Right atrium auricular region (tissue), 2 donors: ENCODE measurements at regions not wholly inside any gene's neighbourhood (a gene's known extent, or its start where the extent isn't known, plus 50 kb on each side); places are given as distances from the start of the nearest gene placed in this dataset.

Experiments
- DNase-seq: peaks from one replicate; pipeline ENCODE4 v3.0.0-alpha.2; 2019; ENCODE audit warnings: low spot score
- H3K27ac ChIP-seq, 2 donors: fragments of 200-600 bp; sonication (generic); 1 replicate in 1 of 2; 2 replicates in 1 of 2; pipeline ENCODE4 v1.5.1; 2016 to 2019
- H3K27me3 ChIP-seq, 2 donors: fragments of 200-600 bp; sonication (generic); one replicate each; pipeline versions ENCODE4 v1.5.1 to v1.6.0; 2017 to 2019
- H3K36me3 ChIP-seq: fragments of 200-600 bp; sonication (generic); one replicate; pipeline ENCODE4 v1.5.1; 2016
- H3K4me1 ChIP-seq, 2 donors: fragments of 200-600 bp; sonication (generic); one replicate each; pipeline versions ENCODE4 v1.5.1 to v1.6.0; 2017 to 2019
- H3K4me3 ChIP-seq, 2 donors: fragments of 200-600 bp; sonication (generic); 1 replicate in 1 of 2; 2 replicates in 1 of 2; pipeline ENCODE4 v1.5.1; 2017 to 2019; ENCODE audit warnings: mild to moderate bottlenecking in 1 of 2, moderate library complexity in 1 of 2
- H3K9me3 ChIP-seq, 2 donors: fragments of 200-600 bp; sonication (generic); one replicate each; pipeline ENCODE4 v1.5.1; 2019
- TF ChIP-seq, protein P1 (sequence below), 2 donors: fragments of 200-600 bp; sonication (generic); IDR thresholded peaks; one replicate each; pipeline ENCODE4 v1.5.1; 2019; ENCODE audit warnings: antibody characterized with exemption in 2 of 2

DNA sequence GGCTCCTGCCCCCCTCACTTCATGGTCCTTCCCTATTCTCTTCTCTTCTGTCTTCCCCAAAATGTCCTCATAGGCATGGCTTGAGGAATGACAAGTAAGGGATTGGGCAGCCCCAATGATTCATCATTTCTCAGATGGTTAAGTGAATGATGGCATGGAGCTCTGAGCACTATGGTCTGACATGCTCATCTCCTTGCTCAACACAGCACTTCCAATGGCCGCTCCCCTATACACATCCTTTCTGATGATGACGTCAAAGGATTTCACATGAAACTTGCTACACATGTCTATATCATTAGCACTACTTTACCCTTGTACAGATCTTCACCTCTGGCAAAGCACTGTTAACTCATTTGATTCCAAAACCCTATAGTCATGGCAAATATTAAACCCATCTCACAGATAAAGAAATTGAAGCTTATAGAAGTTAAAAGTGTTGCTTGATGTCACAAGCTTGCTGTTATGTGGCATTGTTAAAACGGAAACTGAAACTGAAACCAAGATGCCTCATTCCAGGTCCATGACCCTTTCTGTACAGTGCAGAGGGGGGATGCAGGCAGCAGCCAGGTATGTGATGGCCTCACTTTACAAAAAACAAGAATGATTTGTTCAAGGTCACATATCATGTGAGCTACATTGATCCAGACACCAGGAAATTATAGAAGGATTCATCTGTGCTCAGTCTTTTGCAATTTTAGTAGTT lies 90.0 kb upstream of the PLXNA4 start:
- TF ChIP-seq, protein P1, sequence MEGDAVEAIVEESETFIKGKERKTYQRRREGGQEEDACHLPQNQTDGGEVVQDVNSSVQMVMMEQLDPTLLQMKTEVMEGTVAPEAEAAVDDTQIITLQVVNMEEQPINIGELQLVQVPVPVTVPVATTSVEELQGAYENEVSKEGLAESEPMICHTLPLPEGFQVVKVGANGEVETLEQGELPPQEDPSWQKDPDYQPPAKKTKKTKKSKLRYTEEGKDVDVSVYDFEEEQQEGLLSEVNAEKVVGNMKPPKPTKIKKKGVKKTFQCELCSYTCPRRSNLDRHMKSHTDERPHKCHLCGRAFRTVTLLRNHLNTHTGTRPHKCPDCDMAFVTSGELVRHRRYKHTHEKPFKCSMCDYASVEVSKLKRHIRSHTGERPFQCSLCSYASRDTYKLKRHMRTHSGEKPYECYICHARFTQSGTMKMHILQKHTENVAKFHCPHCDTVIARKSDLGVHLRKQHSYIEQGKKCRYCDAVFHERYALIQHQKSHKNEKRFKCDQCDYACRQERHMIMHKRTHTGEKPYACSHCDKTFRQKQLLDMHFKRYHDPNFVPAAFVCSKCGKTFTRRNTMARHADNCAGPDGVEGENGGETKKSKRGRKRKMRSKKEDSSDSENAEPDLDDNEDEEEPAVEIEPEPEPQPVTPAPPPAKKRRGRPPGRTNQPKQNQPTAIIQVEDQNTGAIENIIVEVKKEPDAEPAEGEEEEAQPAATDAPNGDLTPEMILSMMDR (IDR thresholded peaks at IDR 0.05): no peak
- no peak overlapping the region for H3K4me3 ChIP-seq
- no peaks in the 10 kb centered on the region for H3K9me3 ChIP-seq
- H3K36me3 ChIP-seq: no peaks in the 10 kb centered on the region
- no peaks in the 10 kb centered on the region for H3K27me3 ChIP-seq
- no peak for DNase-seq
- no peaks in the 10 kb centered on the region for H3K4me1 ChIP-seq
- H3K27ac ChIP-seq: no peak overlapping the region

DNA sequence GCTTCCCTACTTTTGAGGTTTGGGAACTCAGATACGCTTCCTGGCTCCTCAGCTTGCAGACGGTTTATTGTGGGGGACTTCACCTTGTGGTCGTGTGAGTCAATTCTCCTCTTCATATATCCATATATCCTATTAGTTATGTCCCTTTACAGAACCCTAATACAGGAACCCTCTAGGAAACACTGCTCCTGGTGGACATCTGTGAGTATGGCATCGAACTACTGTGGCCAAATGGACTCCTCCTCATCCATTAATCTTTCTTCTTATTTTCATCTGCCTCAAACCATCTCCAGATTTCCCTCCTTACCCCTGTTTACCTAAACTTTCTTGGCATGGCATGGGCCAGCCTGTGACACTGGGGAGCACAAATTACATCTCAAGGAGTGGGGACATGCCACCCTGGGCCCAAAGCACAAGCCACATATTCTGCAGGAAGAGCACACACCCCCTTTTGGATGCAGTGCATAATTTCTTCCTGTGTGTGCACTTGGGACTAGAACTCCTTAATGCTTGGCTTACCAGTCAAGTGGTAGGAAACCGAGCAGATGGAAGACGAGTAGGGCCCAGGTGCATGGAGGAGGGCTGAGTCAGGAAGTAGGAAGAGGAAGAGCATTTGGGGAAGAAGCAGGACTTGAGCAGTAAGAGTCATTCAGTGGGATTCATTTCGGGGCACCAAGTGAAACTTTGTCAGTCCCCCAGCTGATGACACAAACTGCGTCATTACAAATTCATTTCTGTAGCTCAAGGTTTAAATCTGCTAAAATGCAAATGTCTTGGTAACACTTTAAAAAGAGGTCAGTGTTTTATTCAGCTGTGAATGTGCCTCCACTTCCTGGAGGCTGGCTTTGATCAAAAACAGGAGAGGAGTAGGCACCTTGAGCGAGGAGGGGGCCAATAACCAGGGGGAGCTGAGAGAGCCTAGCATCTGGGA lies 80.8 kb upstream of the PLXNA4 start:
- H3K27me3 ChIP-seq: no peaks in the 10 kb centered on the region
- H3K4me1 ChIP-seq: peaks cover 0 to 13% of the 10 kb centered on the region in 2 donors
- no peak overlapping the region for H3K4me3 ChIP-seq
- H3K36me3 ChIP-seq: no peaks in the 10 kb centered on the region
- TF ChIP-seq, protein P1 (IDR thresholded peaks at IDR 0.05): peak; percentile 34 to 55
- DNase-seq: no peak
- no peaks in the 10 kb centered on the region for H3K9me3 ChIP-seq
- H3K27ac ChIP-seq: no peak overlapping the region

DNA sequence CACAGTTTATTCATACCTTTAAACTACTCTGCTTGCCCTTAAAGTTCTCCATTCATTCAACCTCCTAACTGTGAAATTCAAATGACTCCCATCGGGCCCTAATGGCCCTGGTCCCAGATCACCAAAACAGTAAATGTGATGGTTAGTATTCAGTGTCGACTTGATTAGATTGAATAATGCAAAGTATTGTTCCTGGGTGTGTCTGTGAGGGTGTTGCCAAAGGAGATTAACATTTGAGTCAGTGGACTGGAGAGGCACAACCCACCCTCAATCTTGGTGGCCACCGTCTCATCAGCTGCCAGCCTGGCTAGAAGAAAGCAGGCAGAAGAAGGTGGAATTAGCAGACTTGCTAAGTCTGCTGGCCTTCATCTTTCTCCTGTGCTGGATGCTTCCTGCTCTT lies 80.1 kb upstream of the PLXNA4 start:
- Histone ChIP-seq H3K4me1 (peaks cover 0 to 13% of the 10 kb centered on the region in 2 donors), H3K4me3 (no peak overlapping the region), H3K27me3 (no peaks in the 10 kb centered on the region), H3K9me3 (no peaks in the 10 kb centered on the region), H3K36me3 (no peaks in the 10 kb centered on the region), H3K27ac (no peak overlapping the region)
- no peak for DNase-seq
- TF ChIP-seq, protein P1 (IDR thresholded peaks at IDR 0.05): no peak

DNA sequence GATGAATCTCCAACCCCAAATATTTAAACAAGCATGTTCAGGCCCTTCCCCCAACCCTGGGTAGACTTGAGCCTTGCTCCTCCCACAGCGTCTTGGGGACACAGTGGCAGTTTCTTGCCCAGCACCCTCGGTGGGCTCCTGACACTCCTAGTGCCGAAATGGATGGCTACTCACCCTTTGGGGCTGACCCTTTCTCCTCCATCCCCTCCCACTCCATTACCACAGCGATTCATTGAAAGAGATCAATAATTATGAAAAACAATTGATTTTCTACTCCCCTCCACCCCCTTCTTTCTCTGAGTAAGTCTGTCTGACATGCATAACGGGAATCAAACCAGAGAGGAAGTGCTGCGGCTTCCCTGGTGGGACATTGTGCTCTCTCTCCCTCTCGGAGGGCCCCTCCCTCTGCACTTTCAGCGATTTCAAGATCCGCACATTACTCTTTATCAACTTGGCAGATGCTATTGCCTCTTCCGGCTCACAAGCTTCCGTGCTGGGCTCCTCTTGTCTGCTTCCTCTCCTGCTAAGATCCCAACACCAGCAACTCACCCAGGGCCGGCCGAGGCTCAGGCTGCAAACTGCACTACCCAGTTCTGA lies 79.0 kb upstream of the PLXNA4 start:
- H3K27me3 ChIP-seq: no peaks in the 10 kb centered on the region
- no peak overlapping the region for H3K27ac ChIP-seq
- TF ChIP-seq, protein P1 (IDR thresholded peaks at IDR 0.05): no peak
- no peaks in the 10 kb centered on the region for H3K36me3 ChIP-seq
- peak; percentile 65 for DNase-seq
- peaks cover 0 to 13% of the 10 kb centered on the region in 2 donors for H3K4me1 ChIP-seq
- peak overlapping the region in 1 of 2 donors; percentile 28 for H3K4me3 ChIP-seq
- H3K9me3 ChIP-seq: no peaks in the 10 kb centered on the region

DNA sequence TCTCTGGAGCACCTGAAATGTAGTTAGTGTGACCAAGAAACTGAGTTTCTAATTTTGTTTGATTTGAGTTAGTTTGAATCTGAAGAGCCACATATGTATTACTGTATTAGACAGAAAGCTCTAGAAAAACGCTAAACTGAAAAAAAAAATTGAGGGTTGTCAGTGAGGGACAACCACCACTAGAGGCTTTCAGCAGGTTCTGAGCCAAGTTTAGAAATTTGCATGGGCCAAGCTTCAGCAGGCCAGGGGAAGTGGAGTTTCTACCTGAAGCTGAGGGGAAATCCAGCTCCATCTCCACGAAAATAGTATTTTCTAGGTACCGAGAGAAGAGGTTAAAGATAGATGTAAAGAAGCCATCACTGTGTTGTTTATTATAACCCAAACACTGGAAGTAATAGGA lies 77.9 kb upstream of the PLXNA4 start:
- H3K4me1 ChIP-seq: peaks cover 0 to 13% of the 10 kb centered on the region in 2 donors
- no peak overlapping the region for H3K4me3 ChIP-seq
- no peaks in the 10 kb centered on the region for H3K27me3 ChIP-seq
- TF ChIP-seq, protein P1 (IDR thresholded peaks at IDR 0.05): peak; percentile 17 to 31
- H3K9me3 ChIP-seq: no peaks in the 10 kb centered on the region
- DNase-seq: no peak
- H3K36me3 ChIP-seq: no peaks in the 10 kb centered on the region
- H3K27ac ChIP-seq: no peak overlapping the region
